HG02938 (cell line): ENCODE measurements at regions not wholly inside any gene's neighbourhood (a gene's known extent, or its start where the extent isn't known, plus 50 kb on each side); places are given as distances from the start of the nearest gene placed in this dataset.
"Not testable (repeated sequence)": the region's sequence is repeated elsewhere in the genome, so short reads cannot be mapped to it uniquely, and the experiment has no call there.

Source experiments
- ATAC-seq: cut with Tn5 transposase; IDR thresholded peaks from one replicate; pipeline ENCODE4 v1.9.1; 2021; ENCODE audit warnings: mild to moderate bottlenecking, moderate library complexity; ENCODE audit not compliant: unreplicated experiment

- not testable (repeated sequence) for ATAC-seq
Observed at GRCh38 chr9:62798884-62799850, 1609.3 kb downstream of the SPATA31A7 start.

DNA sequence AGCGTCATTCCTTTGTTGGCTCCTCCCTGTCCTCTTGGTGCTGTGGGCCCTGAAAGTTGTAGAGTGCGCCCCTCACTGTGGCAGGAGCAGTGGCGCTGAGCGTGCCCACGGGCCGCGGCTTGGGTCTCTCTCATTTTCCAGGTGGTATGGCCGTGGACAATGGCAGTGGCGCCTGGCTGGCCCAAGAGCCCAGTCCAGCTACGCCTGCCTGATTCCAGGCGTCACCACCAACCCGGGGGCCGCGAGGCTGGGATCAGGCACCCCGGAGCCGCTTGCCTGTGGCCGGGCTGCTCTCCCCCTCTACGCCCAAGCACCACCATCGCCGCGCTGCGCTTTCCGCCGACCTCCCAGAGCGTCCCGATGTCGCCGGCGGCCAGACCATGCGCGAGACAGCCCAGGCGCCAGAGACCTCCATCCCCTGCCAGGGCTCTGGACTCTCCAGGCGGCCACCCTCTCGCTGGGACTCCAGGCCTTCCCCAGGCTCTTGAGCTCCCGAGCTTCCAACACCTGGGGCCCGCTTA is 1610.1 kb downstream of the SPATA31A7 start:
- not testable (repeated sequence) for ATAC-seq

- ATAC-seq, result not testable (repeated sequence)
Observed at GRCh38 chr9:62800451-62801371, 1610.9 kb downstream of the SPATA31A7 start.

DNA sequence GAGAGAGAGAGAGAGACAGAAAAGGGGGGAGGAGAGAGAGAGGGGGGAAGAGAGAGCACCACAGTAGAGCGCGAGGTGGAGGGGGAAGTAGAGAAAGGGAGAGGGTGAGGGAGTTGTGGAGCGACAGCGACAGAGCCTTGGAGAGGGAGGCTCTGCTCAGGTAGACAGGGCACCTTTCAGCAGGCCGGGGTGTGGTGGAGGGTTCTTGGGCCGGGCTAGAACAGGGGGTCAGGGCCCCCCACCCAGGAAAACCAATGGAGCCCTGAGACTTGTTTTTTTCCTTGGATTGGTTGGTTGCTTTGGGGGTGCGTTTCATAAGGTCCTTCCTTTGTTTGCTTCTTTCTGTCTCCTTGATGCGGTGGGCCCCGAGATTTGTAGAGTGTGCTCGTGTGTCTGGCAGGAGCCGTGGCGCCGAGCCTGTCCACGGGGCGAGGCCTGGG is 1611.6 kb downstream of the SPATA31A7 start:
- not testable (repeated sequence) for ATAC-seq

DNA sequence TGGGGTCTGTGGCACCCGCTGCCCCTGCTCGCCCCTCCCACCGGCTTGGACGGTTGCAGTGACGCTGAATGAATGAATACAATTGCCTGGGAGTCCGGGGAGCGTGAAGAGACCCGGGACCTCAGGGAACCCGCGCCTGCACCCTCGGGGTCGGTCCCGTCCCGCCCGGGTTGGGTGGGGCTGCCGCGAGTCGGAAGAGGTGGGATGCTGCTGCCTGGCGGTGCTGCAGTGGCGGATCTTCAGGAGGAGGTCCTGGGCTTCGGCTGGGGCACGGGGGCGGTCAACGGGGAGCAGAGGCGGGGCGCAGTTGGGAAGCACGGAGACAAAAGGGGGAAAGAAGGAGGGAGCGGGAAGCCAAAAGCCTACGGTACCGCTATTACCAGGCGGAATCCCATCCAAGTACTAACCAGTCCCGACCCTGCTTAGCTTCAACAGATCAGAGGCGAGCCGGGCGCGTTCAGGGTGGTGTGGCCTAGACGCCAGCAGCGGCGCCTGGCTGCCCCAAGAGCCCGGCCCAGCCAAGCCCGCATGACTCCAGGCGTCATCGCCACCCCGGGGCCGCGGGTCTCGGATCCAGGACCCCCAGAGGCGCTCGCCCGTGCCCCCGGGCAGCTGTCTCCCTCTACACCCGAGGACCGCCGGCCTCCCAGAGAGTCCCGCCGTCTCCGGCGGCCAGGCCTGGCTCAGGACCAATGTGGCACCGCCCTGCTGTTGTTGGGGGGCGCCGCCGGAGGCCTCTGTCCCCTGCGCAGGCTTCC is 1612.3 kb downstream of the SPATA31A7 start:
- peak; percentile 98 for ATAC-seq

DNA sequence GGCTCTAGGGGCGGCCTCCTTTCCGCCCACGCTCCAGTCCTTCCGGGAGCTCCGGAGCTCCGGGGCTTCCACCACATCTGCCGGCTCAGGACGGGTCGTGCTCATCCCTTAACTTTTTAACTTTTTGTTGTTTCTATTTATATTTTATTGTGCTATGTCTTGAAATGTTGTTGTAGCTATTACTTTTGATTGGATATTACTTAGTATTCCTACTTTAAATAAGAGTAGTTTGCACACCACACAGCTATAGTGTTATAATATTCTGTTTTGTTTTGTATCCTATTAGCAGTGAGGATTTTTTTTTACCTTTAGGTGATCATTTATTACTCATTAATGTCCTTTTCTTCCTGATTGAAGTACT is 1612.9 kb downstream of the SPATA31A7 start:
- ATAC-seq, result peak; percentile 0

- not testable (repeated sequence) for ATAC-seq
Observed at GRCh38 chr9:62803099-62803498, 1613.3 kb downstream of the SPATA31A7 start.

GRCh38 chr9:62804314-62804713 is 1614.5 kb downstream of the SPATA31A7 start:
- not testable (repeated sequence) for ATAC-seq

- not testable (repeated sequence) for ATAC-seq
Observed at GRCh38 chr9:62807424-62807823, 1617.6 kb downstream of the SPATA31A7 start.

- not testable (repeated sequence) for ATAC-seq
Observed at GRCh38 chr9:62808081-62808480, 1618.2 kb downstream of the SPATA31A7 start.

- not testable (repeated sequence) for ATAC-seq
Observed at GRCh38 chr9:62810318-62810717, 1620.5 kb downstream of the SPATA31A7 start.

DNA sequence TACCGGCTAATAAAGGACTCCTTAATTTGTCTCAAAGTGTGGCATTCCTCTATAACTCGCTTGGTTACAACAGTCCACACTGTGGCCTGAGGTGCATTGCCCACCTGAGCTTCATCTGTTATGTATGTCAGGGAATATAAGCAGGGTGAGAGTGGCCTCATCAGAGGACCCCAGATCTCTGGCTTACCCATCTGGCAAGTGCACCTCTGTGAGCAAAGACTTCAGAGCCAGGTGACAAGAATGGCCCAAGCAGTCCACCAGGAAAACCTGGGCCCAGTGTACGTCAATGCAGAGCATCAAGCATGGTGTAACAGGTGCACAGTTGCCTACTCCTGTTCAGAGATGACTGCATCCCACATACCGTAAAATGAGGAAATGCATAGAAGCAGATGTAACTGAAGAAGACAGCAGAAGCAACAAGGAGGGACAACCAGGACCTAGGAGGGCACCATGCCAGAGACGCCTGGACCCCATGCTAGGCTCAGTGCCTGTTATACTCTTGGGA is 1621.0 kb downstream of the SPATA31A7 start:
- not testable (repeated sequence) for ATAC-seq

DNA sequence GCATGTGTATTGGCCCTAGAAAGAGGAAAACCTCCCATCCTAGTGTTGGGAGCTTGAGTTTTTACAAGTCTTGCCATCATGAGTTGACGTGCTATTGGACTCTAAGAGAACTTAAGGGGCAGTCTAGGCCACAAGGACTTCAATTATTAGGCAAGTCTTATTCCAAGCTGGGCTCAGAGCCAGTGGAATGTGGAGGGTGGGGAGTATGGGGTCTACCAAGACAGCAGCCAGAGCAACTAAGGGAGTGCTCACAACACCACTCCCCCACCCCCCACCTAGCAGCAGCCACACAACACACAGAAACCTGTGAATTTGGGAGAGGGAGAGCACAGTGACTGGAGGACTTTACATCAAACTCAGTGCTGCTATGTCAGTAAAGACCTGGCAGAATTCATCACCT is 1625.6 kb downstream of the SPATA31A7 start:
- not testable (repeated sequence) for ATAC-seq

DNA sequence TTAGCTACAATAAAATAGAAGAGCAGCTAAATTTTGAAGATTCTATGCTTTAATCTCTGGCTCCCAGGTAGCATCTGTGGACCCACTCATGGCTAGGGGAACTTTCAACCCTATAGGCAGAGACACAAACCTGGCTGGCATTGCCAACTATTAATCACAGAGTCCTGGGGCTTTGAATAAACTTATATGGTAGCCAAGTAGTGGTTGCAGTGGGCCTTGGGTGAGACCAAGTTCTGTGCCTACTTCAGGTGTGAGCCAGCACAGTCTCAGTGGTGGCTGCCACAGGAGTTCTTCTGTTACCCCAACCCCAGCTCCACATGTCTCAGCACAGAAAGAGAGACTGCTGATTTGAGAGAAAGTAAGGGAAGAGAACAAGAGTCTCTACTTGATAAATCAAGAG is 1626.5 kb downstream of the SPATA31A7 start:
- not testable (repeated sequence) for ATAC-seq

DNA sequence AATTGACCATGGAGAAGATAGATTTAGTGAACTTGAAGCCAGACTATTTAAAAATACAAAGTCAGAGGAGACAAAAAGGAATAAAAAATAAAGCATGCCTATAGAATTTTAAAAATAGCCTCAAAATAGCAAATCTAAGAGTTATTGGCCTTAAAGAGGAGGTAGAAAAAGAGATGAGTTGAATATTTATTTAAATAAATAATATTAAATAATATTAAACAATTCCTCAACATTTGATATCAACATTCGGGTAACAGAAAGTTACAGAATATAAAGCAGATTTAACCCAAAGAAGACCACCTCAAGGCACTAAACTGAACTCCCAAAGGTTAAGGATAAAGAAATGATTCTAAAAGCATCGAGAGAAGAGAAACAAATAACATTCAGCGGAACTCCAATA is 1627.4 kb downstream of the SPATA31A7 start:
- not testable (repeated sequence) for ATAC-seq

DNA sequence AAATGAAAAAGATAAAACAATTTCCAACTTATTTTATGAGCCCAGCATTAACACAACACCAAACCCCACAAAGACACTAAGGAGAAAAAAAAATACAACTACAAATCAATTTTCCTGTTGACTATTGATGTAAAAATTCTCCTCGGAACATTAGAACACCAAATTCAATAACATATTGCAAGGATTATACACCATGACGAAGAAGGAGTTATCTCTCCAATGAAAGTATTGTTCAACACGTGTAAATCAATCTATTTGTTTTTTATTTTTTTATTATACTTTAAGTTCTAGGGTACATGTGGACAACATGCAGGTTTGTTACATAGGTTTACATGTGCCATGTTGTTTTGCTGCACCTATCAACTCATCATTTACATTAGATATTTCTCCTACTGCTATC is 1632.3 kb downstream of the SPATA31A7 start:
- not testable (repeated sequence) for ATAC-seq

DNA sequence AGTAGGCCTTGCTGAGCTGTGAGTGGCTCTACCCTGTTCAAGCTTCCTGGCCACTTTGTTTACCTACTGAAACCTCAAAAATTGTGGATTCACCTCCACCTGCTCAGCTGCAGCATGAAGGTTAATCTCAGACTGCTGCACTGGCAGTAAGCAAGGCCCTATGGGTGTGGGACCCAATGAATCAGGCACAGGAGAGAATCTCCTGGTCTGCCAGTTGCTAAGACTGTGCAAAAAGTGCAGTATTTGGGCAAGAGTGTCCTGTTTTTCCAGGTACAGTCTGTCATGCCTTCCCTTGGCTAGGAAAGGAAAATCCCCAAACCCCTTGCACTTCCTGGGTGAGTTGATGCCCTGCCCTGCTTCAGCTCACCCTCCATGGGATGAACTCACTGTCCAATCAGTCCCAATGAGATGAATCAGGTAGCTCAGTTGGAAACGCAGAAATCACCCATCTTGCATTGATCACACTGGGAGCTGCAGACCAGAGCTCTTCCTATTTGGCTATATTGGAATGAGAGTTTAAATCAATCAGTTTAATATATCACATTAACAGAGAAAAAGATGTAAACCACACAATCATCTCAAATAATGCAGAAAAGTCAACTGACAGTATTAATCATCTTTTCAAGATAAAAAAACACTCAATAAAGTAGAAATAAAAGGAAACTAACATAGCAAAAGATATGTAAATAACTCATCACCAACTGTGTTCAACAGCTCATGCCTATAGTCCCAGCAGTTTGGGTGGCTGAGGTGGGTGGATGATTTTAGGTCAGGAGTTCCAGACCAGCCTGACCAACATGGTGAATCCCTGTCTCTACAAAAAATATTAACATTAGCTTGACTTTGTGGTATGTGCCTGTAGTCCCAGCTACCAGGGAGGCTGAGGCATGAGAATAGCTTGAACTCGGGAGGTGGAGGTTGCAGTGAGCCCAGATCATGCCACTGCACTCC is 1638.4 kb downstream of the SPATA31A7 start:
- not testable (repeated sequence) for ATAC-seq

GRCh38 chr9:62830829-62831459 is 1641.1 kb downstream of the SPATA31A7 start:
- not testable (repeated sequence) for ATAC-seq
